DOHH2 (cell line): ENCODE measurements at regions not wholly inside any gene's neighbourhood (a gene's known extent, or its start where the extent isn't known, plus 50 kb on each side); places are given as distances from the start of the nearest gene placed in this dataset.

ENCODE experiments used
- H3F3A ChIP-seq: fragments of 200-600 bp; sonication (generic), shearing (Covaris generic); 2 replicates; pipeline ENCODE4 v1.6.0; 2016; ENCODE audit warnings: antibody characterized with exemption, mild to moderate bottlenecking; ENCODE audit not compliant: control insufficient read depth, insufficient read depth
- H3K27ac ChIP-seq: fragments of 200-600 bp; sonication (generic); 2 replicates; pipeline ENCODE4 v1.5.1; 2014; ENCODE audit warnings: low read depth, mild to moderate bottlenecking, low read length, moderate library complexity
- H3K27me3 ChIP-seq: fragments of 200-600 bp; sonication (generic); 2 replicates; pipeline ENCODE4 v1.6.1; 2014; ENCODE audit warnings: mild to moderate bottlenecking, low read length, mixed read lengths; ENCODE audit not compliant: control insufficient read depth
- H3K36me3 ChIP-seq: fragments of 200-600 bp; sonication (generic); 2 replicates; pipeline ENCODE4 v1.6.1; 2014; ENCODE audit warnings: mild to moderate bottlenecking, low read length, moderate library complexity, mixed read lengths; ENCODE audit not compliant: control insufficient read depth
- H3K4me1 ChIP-seq: fragments of 200-600 bp; sonication (generic); 2 replicates; pipeline ENCODE4 v1.6.1; 2014; ENCODE audit warnings: mild to moderate bottlenecking, low read length, mixed read lengths; ENCODE audit not compliant: control insufficient read depth
- H3K4me2 ChIP-seq: fragments of 200-600 bp; sonication (generic); 2 replicates; pipeline ENCODE4 v1.6.0; 2014; ENCODE audit warnings: mild to moderate bottlenecking, low read length, moderate library complexity
- H3K4me3 ChIP-seq: fragments of 200-600 bp; sonication (generic); 2 replicates; pipeline ENCODE4 v1.5.1; 2014; ENCODE audit warnings: mild to moderate bottlenecking, low read length, mixed read lengths
- H3K79me2 ChIP-seq: fragments of 200-600 bp; sonication (generic); 2 replicates; pipeline ENCODE4 v1.6.1; 2014; ENCODE audit warnings: mild to moderate bottlenecking, low read length, mixed read lengths; ENCODE audit not compliant: control insufficient read depth
- H3K9me2 ChIP-seq: fragments of 200-600 bp; sonication (generic); replicated peaks from 2 replicates; pipeline ENCODE4 v1.6.1; 2014; ENCODE audit warnings: mild to moderate bottlenecking, low read length, mixed read lengths; ENCODE audit not compliant: control insufficient read depth
- H3K9me3 ChIP-seq: fragments of 200-600 bp; sonication (generic); 2 replicates; pipeline ENCODE4 v1.6.1; 2014; ENCODE audit warnings: antibody characterized with exemption, low read length, mixed read lengths; ENCODE audit not compliant: control insufficient read depth, insufficient read depth
- H4K20me1 ChIP-seq: fragments of 200-600 bp; sonication (generic); 2 replicates; pipeline ENCODE4 v1.6.0; 2014; ENCODE audit warnings: low read depth, mild to moderate bottlenecking, antibody characterized with exemption, low read length, moderate library complexity; ENCODE audit not compliant: control insufficient read depth, insufficient read depth
- CTCF ChIP-seq: fragments of 200-600 bp; sonication (generic); IDR thresholded peaks from one replicate; pipeline ENCODE4 v1.5.1; 2014; ENCODE audit warnings: antibody characterized with exemption, mild to moderate bottlenecking, low read depth, low read length; ENCODE audit not compliant: poor library complexity, severe bottlenecking
- EZH2phosphoT487 ChIP-seq: fragments of 200-600 bp; sonication (generic); IDR thresholded peaks from 2 replicates; pipeline ENCODE4 v1.6.1; 2017; ENCODE audit warnings: borderline replicate concordance, mild to moderate bottlenecking, antibody characterized with exemption, low read length, moderate library complexity, mixed read lengths

GRCh38 chr2:136235546-136235945 is 117.6 kb upstream of the CXCR4 start:
- Histone ChIP-seq H3K9me2 (no peaks in the 10 kb centered on the region), H3K4me3 (no peak overlapping the region), H3K27ac (no peak overlapping the region), H3K36me3 (peaks cover 16% of the 10 kb centered on the region), H3K4me1 (peaks cover 80% of the 10 kb centered on the region), H3K27me3 (peaks cover 20% of the 10 kb centered on the region), H3K79me2 (no peaks in the 10 kb centered on the region), H3K4me2 (no peak overlapping the region), H3K9me3 (no peaks in the 10 kb centered on the region), H4K20me1 (no peaks in the 10 kb centered on the region), H3F3A (peaks cover 22% of the 10 kb centered on the region)
- no peak for TF ChIP-seq EZH2phosphoT487
- no peak for TF ChIP-seq CTCF

- no peak for TF ChIP-seq EZH2phosphoT487
- TF ChIP-seq CTCF, result no peak
- H3F3A ChIP-seq, result peaks cover 19% of the 10 kb centered on the region
- H4K20me1 ChIP-seq, result no peaks in the 10 kb centered on the region
- peaks cover 67% of the 10 kb centered on the region for H3K4me1 ChIP-seq
- no peak overlapping the region for H3K4me2 ChIP-seq
- no peaks in the 10 kb centered on the region for H3K9me2 ChIP-seq
- H3K79me2 ChIP-seq, result no peaks in the 10 kb centered on the region
- no peak overlapping the region for H3K4me3 ChIP-seq
- H3K36me3 ChIP-seq, result peaks cover 8% of the 10 kb centered on the region
- H3K9me3 ChIP-seq, result no peaks in the 10 kb centered on the region
- H3K27me3 ChIP-seq, result peaks cover 33% of the 10 kb centered on the region
- no peak overlapping the region for H3K27ac ChIP-seq
Observed at GRCh38 chr2:136234261-136234660, 116.3 kb upstream of the CXCR4 start.

GRCh38 chr2:136233298-136233697 is 115.3 kb upstream of the CXCR4 start:
- no peaks in the 10 kb centered on the region for H3K79me2 ChIP-seq
- H3K9me2 ChIP-seq, result no peaks in the 10 kb centered on the region
- no peaks in the 10 kb centered on the region for H4K20me1 ChIP-seq
- peak overlapping the region; percentile 68 for H3K4me2 ChIP-seq
- TF ChIP-seq EZH2phosphoT487 (no peak), CTCF (no peak)
- H3F3A ChIP-seq, result peaks cover 14% of the 10 kb centered on the region
- peaks cover 37% of the 10 kb centered on the region for H3K27me3 ChIP-seq
- no peaks in the 10 kb centered on the region for H3K9me3 ChIP-seq
- no peak overlapping the region for H3K27ac ChIP-seq
- H3K36me3 ChIP-seq, result peaks cover 6% of the 10 kb centered on the region
- peaks cover 57% of the 10 kb centered on the region for H3K4me1 ChIP-seq
- peak overlapping the region; percentile 56 for H3K4me3 ChIP-seq
